ENCODE measurements at regions not wholly inside any gene's neighbourhood (a gene's known extent, or its start where the extent isn't known, plus 50 kb on each side); places are given as distances from the start of the nearest gene placed in this dataset.

GRCh38 chr21:18819507-18819906 is 415.9 kb upstream of the TMPRSS15 start:
- no peak for TF ChIP-seq CTCF (IDR thresholded peaks at IDR 0.05; ENCODE audit: low read length)
- no peak for TF ChIP-seq EZH2 (optimal IDR thresholded peaks at IDR 0.05; ENCODE audit: low read depth, low read length)

Measured in MM.1S (cell line).